Limb (tissue), 2 donors: ENCODE measurements at regions not wholly inside any gene's neighbourhood (a gene's known extent, or its start where the extent isn't known, plus 50 kb on each side); places are given as distances from the start of the nearest gene placed in this dataset.
"Not testable (repeated sequence)": the region's sequence is repeated elsewhere in the genome, so short reads cannot be mapped to it uniquely, and the experiment has no call there.

Experiments
- DNase-seq, 2 donors: peaks; one replicate each; pipeline ENCODE4 v3.0.0-alpha.2; 2016; ENCODE audit errors: extremely low spot score in 2 of 2

DNA sequence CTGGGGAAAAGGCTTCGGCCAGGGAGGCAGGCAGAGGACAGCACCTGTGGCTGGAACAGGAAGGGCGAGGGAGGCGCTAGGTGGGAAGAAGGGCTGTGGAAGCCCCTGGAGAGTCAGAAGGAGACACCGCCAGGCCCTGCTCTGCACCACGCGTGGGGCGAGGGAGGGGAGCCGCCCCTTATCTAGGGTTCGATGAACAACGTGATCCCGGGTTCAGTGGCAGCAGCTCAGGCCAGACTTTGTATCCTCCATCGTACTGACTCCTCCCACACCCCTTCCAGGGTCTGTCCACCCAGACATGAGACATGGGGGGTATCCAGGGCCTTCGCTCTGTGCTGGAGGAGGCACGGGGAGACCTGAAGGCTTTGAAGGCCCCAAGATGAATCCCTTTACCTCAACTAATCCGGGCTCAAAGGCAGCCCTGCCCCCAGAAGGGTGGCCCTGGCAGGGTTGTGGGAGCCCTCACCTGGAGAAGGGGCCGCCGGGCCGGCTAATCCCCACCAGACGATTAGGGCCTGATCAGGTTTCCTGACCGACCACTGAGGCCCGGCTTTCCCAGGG is 110.8 kb downstream of the PDGFA start:
- peak in 1 of 2 donors; percentile 18 for DNase-seq

DNA sequence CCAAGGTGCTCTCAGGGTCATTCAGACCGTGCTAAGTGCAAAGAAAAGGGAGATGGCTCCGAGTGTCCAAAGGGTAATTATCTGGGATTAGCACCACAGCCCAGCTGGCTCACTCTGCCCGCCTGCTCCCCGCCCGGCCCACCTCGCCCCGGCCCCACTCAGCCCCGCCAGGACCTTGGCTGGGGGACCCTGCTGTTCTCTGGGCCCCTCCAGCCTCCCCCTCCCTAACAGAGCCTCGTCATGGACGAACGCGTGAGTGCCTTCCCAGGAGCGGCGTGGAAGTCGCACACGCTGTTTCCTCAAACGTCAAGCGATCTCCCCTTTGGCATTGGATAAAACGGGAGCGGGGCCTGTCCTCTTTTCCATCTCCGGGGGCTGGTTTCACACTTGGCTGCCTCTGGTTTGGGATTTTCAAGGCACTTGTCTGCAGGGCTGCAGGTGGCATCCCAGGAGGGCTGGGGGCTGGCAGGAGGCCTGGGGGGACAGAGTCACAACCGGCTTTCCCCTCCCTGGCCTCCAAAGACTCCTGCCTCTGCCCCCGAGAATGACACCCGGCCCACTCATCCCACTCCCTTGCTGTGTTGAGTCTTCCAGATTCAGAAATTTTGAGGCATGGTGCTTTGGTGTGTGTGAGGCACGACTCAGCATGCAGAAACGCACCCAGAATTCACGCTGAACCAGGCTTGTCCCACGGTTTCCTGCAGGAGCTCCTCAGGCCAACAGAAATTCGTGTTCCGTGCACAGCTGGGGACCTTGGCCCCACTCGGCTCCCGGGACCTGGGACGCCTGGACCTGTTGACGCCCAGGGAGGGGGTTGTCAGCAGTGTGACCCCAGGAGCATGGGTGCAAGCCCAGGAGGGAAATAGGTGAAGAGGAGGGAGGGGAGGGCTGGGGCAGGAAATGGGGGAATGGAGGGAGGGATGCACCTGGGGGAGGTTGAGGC is 110.0 kb downstream of the PDGFA start:
- DNase-seq = peak in 1 of 2 donors; percentile 30

DNA sequence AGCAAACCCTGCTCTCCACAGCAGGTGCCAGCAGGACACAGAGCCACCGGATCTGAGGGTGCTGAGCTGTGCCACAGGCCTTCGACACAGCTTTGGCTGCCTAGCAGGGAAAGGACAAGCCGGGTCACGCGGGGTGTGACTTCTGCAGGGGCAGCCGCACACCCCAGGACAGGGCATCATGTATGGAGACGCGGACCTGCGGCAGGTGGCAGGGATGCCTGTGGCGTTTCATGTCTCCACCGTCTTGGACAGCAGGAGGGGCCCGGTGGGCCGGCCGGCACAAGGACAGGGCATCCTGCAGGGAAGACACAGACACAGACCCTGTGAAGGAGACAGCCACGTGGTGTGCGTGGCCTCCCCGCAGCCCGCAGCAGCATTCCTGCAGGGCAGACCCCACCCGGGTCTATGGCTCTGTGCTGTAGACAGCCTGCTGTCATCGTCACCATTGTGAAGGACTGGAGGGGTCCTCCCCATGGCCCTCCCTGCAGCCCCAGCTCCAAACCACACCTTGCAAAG is 109.2 kb downstream of the PDGFA start:
- peak in 1 of 2 donors; percentile 21 for DNase-seq

GRCh38 chr7:411116-411515 is 108.5 kb downstream of the PDGFA start:
- DNase-seq = not testable (repeated sequence)

GRCh38 chr7:411677-412312 is 107.9 kb downstream of the PDGFA start:
- DNase-seq = no peak

DNA sequence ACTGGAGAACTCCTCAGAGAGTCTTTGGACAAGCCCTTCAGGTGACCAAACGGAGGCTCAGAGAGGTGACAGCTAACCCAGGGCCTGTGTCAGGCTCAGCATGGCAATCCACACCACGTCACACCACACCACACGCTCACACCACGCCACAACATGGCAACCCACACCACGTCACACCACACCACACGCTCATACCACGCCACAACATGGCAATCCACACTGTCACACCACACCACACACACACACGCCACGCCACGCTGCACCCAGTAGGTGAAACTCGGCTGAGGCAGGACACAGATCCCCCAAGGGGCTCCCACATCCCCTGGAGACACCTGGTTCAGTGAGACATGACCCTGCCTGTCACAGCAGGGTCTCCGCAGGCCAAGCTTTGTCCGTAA is 107.3 kb downstream of the PDGFA start:
- DNase-seq = no peak

DNA sequence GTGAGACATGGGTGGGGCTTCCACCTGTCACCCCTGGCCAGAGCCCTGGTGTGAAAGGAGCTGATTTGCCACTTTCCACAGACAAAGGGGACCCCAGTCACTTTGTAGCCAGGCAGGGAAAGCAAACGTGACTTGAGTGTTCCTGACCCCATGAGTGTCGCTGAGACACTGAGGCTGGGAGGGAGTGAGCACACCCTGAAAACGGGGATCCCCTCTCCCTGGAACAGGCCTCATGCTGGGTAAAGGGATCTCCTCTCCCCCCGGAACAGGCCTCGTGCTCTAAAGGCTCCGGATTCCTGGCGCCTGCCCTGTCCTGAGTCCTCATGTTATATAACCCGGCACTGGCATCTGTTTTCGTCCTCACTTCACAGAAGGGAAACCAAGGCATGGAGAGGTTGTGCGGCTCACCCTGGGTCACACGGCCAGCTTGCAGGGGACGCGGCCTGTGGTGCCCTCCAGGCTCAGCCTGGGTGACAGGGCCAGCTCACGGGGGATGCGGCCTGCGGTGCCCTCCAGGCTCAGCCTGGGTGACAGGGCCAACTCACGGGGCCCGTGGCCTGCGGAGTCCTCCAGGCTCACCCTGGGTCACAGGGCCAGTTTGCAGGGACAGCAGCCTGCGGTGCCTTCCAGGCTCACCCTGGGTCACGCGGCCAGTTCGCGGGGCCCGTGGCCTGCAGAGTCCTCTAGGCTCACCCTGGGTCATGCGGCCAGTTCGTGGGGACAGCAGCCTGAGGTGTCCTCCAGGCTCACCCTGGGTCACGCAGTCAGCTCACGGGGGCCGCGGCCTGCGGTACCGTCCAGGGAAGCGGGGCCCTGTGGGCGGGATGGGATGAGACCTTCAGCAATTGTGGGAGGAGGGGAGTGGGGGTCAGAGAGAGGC is 104.7 kb downstream of the PDGFA start:
- DNase-seq = no peak

GRCh38 chr7:415646-416525 is 103.8 kb downstream of the PDGFA start:
- no peak for DNase-seq

- DNase-seq = no peak
These were observed 102.7 kb downstream of the PDGFA start for GRCh38 chr7:416761-417624.

DNA sequence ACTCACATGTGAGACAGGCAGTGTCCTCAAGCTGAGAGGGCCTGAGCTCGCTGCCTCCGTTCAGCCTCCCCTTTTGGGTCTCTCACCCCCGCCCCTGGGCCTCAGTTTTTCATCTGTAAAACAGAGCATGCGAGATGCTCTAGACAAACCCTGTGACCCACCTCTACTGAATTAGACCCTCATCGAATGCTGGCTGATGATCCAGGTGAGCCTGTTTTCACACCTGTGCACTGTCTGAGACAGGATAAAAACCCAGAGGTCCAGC is 102.1 kb downstream of the PDGFA start:
- DNase-seq = no peak

- DNase-seq = no peak
These were observed 101.6 kb downstream of the PDGFA start for GRCh38 chr7:417973-418601.

GRCh38 chr7:418636-419280 is 100.9 kb downstream of the PDGFA start:
- DNase-seq = no peak

DNA sequence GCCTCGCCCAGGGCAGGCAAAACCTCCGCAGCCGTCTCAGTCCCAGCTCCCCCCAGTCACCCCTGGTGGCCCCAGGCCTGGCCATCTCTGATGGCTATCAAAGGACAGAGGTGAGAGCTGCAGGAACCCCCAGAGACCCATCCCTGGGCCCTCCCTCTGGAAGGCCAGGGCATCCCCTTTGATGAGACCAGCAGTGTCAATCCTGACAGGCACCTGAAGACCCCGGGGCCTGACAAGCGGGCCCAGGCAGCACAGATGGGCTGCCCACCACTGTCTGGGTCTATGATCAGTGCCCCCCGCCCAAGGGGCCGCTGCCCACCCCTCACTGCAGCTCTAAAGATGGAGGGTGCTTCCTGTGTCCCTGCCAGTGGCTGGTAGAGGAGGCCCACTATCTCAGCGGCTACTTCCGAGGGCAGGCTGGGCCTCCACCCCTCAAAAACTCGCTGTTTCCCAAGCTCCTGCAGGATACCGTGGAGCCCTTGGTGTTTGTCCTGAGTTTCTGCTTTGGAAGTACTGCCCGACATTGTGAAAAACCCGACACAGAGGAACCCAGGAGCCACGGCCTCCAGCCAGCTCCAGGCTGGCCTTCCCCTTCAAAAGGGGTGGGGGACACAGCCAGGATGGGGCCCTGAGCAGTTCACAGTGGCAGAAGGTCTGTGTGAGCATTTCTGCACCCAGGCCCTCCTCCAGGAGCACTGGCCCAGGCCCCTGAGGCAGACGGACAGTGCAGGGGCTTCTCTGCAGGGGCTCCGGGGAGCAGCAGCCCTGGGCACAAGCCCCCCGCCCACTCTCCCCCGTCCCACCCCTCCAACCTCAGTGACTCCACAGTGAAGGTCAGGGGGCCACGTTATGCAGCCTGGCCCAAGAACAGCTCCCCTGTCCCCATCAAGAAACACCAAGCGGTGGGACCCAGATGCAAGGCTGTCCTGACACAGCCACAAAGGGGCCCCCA is 99.2 kb downstream of the PDGFA start:
- DNase-seq = no peak

DNA sequence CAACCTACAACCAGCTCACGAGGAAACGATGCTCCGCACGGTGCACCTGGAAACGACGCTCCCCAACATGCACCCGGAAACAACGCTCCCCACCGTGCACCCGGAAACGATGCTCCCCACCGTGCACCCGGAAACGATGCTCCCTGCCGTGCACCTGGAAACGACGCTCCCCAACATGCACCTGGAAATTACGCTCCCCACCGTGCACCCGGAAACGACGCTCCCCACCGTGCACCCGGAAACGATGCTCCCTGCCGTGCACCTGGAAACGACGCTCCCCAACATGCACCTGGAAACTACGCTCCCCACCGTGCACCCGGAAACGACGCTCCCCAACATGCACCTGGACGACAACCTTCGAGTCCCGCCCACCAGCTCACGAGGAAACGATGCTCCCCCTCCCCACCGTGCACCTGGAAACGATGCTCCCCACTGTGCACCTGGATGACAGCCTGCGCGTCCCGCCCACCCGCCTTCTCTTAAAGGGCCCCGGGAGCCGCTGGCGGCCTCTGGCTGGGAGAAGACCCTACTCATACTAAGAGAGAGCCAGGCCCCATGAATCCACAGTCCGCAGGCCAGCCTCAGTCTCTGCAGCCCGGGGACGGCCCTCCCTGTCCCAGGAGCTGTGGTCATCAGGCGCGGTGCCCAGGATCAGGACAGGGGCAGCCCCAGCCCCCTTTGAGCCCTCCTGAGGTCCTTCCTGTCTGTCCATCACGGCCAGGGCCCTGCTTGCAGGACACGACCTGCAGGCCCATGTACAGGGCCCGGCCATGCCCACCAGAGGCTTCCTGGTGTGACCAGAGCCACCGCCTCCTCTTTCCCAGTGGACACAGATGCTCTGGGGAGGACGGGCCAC is 98.3 kb downstream of the PDGFA start:
- DNase-seq = no peak

DNA sequence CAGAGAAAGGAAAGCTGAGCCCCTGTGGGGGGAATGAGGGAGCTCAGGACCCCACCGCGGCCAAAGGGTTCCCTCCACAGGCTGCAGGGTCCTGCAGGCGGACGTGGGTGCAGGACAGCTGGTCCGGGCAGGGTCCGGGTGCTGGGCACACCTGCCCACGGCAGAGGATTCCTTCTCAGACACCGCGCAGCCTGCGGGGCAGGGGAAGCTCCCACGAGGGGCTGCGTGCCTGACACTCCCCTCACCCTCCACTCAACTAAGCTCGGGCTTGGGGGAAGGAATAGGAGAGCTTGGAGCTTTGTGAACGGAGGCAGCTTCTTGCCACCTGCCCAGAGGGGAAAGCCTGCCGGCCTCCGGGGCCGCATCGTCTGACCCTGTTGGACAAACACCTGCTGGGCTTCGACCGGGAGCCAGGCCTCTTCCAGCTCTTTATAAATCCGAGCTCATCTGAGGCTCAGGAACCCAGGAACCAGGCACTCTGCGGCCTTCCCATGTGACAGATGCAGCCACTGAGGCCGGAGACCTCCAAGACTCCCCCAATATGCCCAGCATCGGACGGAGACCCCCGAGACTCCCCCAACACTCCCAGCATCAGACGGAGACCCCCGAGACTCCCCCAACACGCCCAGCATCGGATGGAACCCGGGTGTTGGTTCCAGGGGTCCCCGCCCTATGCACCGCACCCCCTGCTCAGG is 97.3 kb downstream of the PDGFA start:
- no peak for DNase-seq

DNA sequence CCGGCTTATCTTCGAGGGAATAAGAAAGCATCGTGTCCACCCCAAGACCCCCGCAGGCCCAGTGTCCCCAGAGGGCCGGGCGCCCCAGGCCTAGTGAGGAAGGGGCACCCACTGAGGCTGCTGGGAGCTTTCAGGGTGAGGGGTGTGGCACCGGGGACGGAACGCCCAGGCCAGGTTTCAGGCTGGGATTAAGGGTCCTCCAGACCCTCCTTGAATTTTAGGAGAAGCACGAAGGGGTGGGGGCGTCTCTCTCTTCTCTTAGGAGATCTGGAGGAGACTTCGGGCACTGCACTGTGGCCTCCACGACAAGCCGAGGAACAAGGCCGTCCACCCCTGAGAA is 96.8 kb downstream of the PDGFA start:
- no peak for DNase-seq
